GM12878 (cell line): ENCODE measurements at regions not wholly inside any gene's neighbourhood (a gene's known extent, or its start where the extent isn't known, plus 50 kb on each side); places are given as distances from the start of the nearest gene placed in this dataset.

Source experiments
- ATAC-seq: fragments of 200-7000 bp; cut with Tn5 transposase; 3 replicates; pipeline ENCODE4 v1.9.1; 2020; ENCODE audit warnings: mild to moderate bottlenecking, moderate library complexity
- BruUV-seq: library from RNA; stranded (reverse); fragments of 400-500 nt; replicated peaks from 2 replicates; lab custom pipeline; 2021; lab: Mats Ljungman, UMichigan
- CTCF ChIA-PET: fragments of 300-600 bp; sonication (Branson Sonifier 250); formaldehyde crosslinking; extraction: SDS; loops from one replicate; lab custom pipeline; 2021; ENCODE audit warnings: inconsistent platforms; lab: Yijun Ruan, JAX
- POLR2A ChIA-PET: fragments of 350-600 bp; formaldehyde crosslinking; extraction: SDS; loops from one replicate; lab custom pipeline; 2021; ENCODE audit warnings: inconsistent platforms; lab: Charles Lee
- RAD21 ChIA-PET: fragments of 300-600 bp; sonication (Branson Sonifier 250); formaldehyde crosslinking; loops from one replicate; lab custom pipeline; 2023; ENCODE audit warnings: antibody characterized with exemption; ENCODE audit not compliant: unreplicated experiment; lab: Charles Lee
- SMC1A ChIA-PET: fragments of 300-600 bp; sonication (Branson Sonifier 250); formaldehyde crosslinking; loops from one replicate; lab custom pipeline; 2023; ENCODE audit not compliant: unreplicated experiment, uncharacterized antibody; lab: Charles Lee
- DNase-seq: peaks from one replicate; pipeline ENCODE4 v3.0.0-alpha.2; 2011; ENCODE audit warnings: low read depth, low spot score
- FAIRE-seq: peaks from 3 replicates; lab custom pipeline; 2011; peaks lifted over from hg19 to GRCh38; lab: Jason Lieb, UNC
- H2AFZ ChIP-seq: 2 replicates; pipeline ENCODE4 v1.6.0; 2011; ENCODE audit warnings: low read depth, low read length, control low read depth; ENCODE audit not compliant: control insufficient read depth
- H3K27ac ChIP-seq: 2 replicates; pipeline ENCODE4 v1.5.1; 2011; ENCODE audit warnings: control low read depth; ENCODE audit not compliant: control insufficient read depth, insufficient read depth
- H3K27me3 ChIP-seq, 2 experiments: replicated peaks in 1 of 2; 2 replicates each; pipeline versions ENCODE4 v1.6.0 to v1.6.1; 2011; ENCODE audit warnings: low read length in 1 of 2; ENCODE audit not compliant: control insufficient read depth in 2 of 2, insufficient read depth in 2 of 2
- H3K36me3 ChIP-seq, 2 experiments: 2 replicates each; pipeline ENCODE4 v1.5.1; 2011; ENCODE audit warnings: low read length in 1 of 2; ENCODE audit not compliant: control insufficient read depth in 2 of 2, insufficient read depth in 2 of 2
- H3K4me1 ChIP-seq: 2 replicates; pipeline ENCODE4 v1.6.1; 2011; ENCODE audit warnings: mild to moderate bottlenecking, low read length, moderate library complexity, mixed read lengths; ENCODE audit not compliant: control insufficient read depth, insufficient read depth
- H3K4me2 ChIP-seq: 2 replicates; pipeline ENCODE4 v1.6.0; 2011; ENCODE audit warnings: control low read depth; ENCODE audit not compliant: control insufficient read depth, insufficient read depth
- H3K4me3 ChIP-seq: fragments of 200-600 bp; sonication (generic); 2 replicates; pipeline ENCODE4 v1.5.1; 2016
- H3K79me2 ChIP-seq: 2 replicates; pipeline ENCODE4 v1.6.0; 2011; ENCODE audit warnings: low read length; ENCODE audit not compliant: control insufficient read depth, insufficient read depth
- H3K9ac ChIP-seq: 2 replicates; pipeline ENCODE4 v1.8.0; 2011; ENCODE audit warnings: low read length, control low read depth, mixed read lengths; ENCODE audit not compliant: control insufficient read depth, insufficient read depth
- H3K9me3 ChIP-seq: replicated peaks from 3 replicates; pipeline ENCODE4 v1.5.1; 2011; ENCODE audit warnings: mild to moderate bottlenecking, low read length; ENCODE audit not compliant: control insufficient read depth, insufficient read depth
- H4K20me1 ChIP-seq: 2 replicates; pipeline ENCODE4 v1.6.0; 2011; ENCODE audit not compliant: control insufficient read depth, insufficient read depth
- CBX3 ChIP-seq: fragments of 200-600 bp; sonication (generic); IDR thresholded peaks from 2 replicates; pipeline ENCODE4 v1.6.1; 2016; ENCODE audit warnings: low read depth, borderline replicate concordance
- CEBPB ChIP-seq, 2 experiments: fragments of 150-350 bp in 1 of 2; IDR thresholded peaks; 2 replicates each; pipeline ENCODE4 v1.6.1; 2012 to 2014; ENCODE audit warnings: low read depth in 2 of 2, low read length in 2 of 2, borderline replicate concordance in 1 of 2, inconsistent platforms in 1 of 2
- CHD1 ChIP-seq: IDR thresholded peaks from 2 replicates; pipeline ENCODE4 v1.6.1; 2012; ENCODE audit warnings: low read depth, low read length, improper control_type of control experiment
- CHD2 ChIP-seq: IDR thresholded peaks from 2 replicates; pipeline ENCODE4 v1.6.1; 2011; ENCODE audit warnings: low read depth, low read length, improper control_type of control experiment, borderline replicate concordance
- CHD4 ChIP-seq: fragments of 200-600 bp; sonication (generic); IDR thresholded peaks from 2 replicates; pipeline ENCODE4 v1.6.1; 2016; ENCODE audit warnings: mild to moderate bottlenecking
- EP300 ChIP-seq, 2 experiments: fragments of 150-350 bp in 1 of 2; IDR thresholded peaks; 2 replicates each; pipeline ENCODE4 v1.6.1; 2011 to 2012; ENCODE audit warnings: low read depth in 2 of 2, low read length in 2 of 2, borderline replicate concordance in 1 of 2, improper control_type of control experiment in 1 of 2, inconsistent platforms in 1 of 2; ENCODE audit not compliant: control insufficient read depth in 1 of 2
- HDAC6 ChIP-seq: fragments of 200-600 bp; sonication (generic); IDR thresholded peaks from one replicate; pipeline ENCODE4 v1.8.0; 2017; ENCODE audit warnings: antibody characterized with exemption; ENCODE audit not compliant: unreplicated experiment
- MTA2 ChIP-seq: fragments of 450-650 bp; IDR thresholded peaks from 2 replicates; pipeline ENCODE4 v1.6.1; 2016; ENCODE audit warnings: low read depth, mild to moderate bottlenecking, moderate library complexity
- NBN ChIP-seq: fragments of 450-650 bp; IDR thresholded peaks from 2 replicates; pipeline ENCODE4 v1.6.1; 2016
- NR2C2 ChIP-seq: IDR thresholded peaks from 2 replicates; pipeline ENCODE4 v1.6.1; 2011; ENCODE audit warnings: borderline replicate concordance, low read depth; ENCODE audit not compliant: control insufficient read depth, insufficient read length
- NRF1 ChIP-seq: conservative IDR thresholded peaks from 2 replicates; pipeline ENCODE4 v1.6.1; 2011; ENCODE audit warnings: mild to moderate bottlenecking, low read depth, low read length, improper control_type of control experiment
- POLR2AphosphoS2 ChIP-seq: IDR thresholded peaks from 2 replicates; pipeline ENCODE4 v1.6.1; 2011; ENCODE audit warnings: low read depth, mild to moderate bottlenecking, low read length, improper control_type of control experiment, moderate library complexity
- RAD21 ChIP-seq: IDR thresholded peaks from 2 replicates; pipeline ENCODE4 v1.6.1; 2011; ENCODE audit warnings: mild to moderate bottlenecking, low read depth, low read length, moderate library complexity; ENCODE audit not compliant: insufficient read depth
- SIN3A ChIP-seq: IDR thresholded peaks from 2 replicates; pipeline ENCODE4 v1.6.1; 2012; ENCODE audit warnings: low read depth, low read length, improper control_type of control experiment
- SMARCA5 ChIP-seq: fragments of 450-650 bp; IDR thresholded peaks from 2 replicates; pipeline ENCODE4 v1.6.1; 2017; ENCODE audit warnings: mild to moderate bottlenecking
- SP1 ChIP-seq: IDR thresholded peaks from one replicate; pipeline ENCODE4 v1.6.1; 2011; ENCODE audit warnings: low read depth, low read length
- STAT1 ChIP-seq: fragments of 450-650 bp; conservative IDR thresholded peaks from 2 replicates; pipeline ENCODE4 v1.6.1; 2014; ENCODE audit warnings: antibody characterized with exemption, mild to moderate bottlenecking
- STAT3 ChIP-seq: IDR thresholded peaks from 2 replicates; pipeline ENCODE4 v1.6.1; 2011; ENCODE audit warnings: low read depth, low read length, improper control_type of control experiment
- SUPT20H ChIP-seq: IDR thresholded peaks from 2 replicates; pipeline ENCODE4 v1.6.1; 2011; ENCODE audit warnings: low read depth, mild to moderate bottlenecking, low read length, moderate library complexity, borderline replicate concordance; ENCODE audit not compliant: control insufficient read depth
- ZNF274 ChIP-seq: IDR thresholded peaks from one replicate; pipeline ENCODE4 v1.8.0; 2011; ENCODE audit not compliant: insufficient read length, insufficient read depth
- WGBS: methylation state at CpG from one replicate; pipeline ENCODE4 v1.1.6; 2016; ENCODE audit warnings: low lambda C conversion rate; ENCODE audit not compliant: insufficient replicate concordance, insufficient coverage; ENCODE audit errors: missing lambda C conversion rate; 5-methylcytosine and 5-hydroxymethylcytosine counted together
- in situ Hi-C: fragments of 300-500 bp; cut with MboI; formaldehyde crosslinking; loops from 9 replicates; pipeline ENCODE4 v1.14.3; 2018; ENCODE audit warnings: mixed read lengths
- intact Hi-C: fragments of 100-400 bp; cut with micrococcal nuclease; formaldehyde crosslinking; loops from one replicate; pipeline ENCODE4 v1.14.2; 2022; ENCODE audit not compliant: unreplicated experiment

DNA sequence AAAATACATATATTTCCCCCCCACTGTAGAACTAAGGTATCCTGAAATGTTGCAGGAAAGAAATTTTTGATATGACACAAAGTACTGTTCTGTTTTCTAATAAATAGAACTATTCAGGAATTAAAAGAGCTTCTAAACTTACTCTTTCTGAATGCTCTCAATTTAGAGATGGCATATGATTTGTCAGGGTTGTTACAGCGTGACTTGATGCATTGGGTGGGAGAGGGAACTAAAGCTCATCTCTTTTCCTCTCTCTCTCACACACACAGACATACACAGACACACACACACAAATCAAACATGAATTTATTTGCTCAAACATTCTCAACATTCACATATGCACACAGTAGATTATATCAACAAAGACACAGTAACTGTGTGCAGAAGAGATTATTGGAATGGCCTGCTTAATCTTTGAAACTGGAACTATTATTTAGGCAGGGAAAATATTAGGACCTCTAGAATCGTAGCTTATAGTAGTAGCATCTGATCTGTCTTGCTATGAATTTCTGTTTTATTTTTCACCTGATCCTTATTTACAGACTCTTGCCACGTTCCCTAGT, 807.4 kb upstream of the GBE1 start:
- intact Hi-C loops (no loop called here), in situ Hi-C loops (no loop called here)
- ChIA-PET CTCF (no interaction called here), SMC1A (interaction anchor here (0.5 to 0.6 kb wide), 2 partner anchors 383 to 981 kb away, joined by 3 to 5 read pairs; no protein-coding TSS in a partner anchor), POLR2A (no interaction called here), RAD21 (no interaction called here)
- Histone ChIP-seq H3K4me3 (no peak overlapping the region), H3K9ac (no peak overlapping the region), H4K20me1 (no peaks in the 10 kb centered on the region), H3K9me3 (no peaks in the 10 kb centered on the region), H3K4me2 (no peak overlapping the region), H3K36me3 (no peaks in the 10 kb centered on the region), H3K79me2 (no peaks in the 10 kb centered on the region), H2AFZ (no peak overlapping the region), H3K27ac (no peak overlapping the region), H3K4me1 (no peaks in the 10 kb centered on the region), H3K27me3 (no peaks in the 10 kb centered on the region)
- no peak for ATAC-seq
- WGBS = 0% methylated on average over 3 of the region's 3 CpGs
- TF ChIP-seq POLR2AphosphoS2 (no peak), STAT1 (no peak), CHD4 (no peak), RAD21 (no peak), NRF1 (no peak), ZNF274 (no peak), SUPT20H (no peak), MTA2 (no peak), NBN (no peak), EP300 (IDR thresholded peaks at IDR 0.05; ENCODE audit: borderline replicate concordance in 1 of 2, control insufficient read depth in 1 of 2, low read depth in 2 of 2, low read length in 2 of 2) (no peak), STAT3 (no peak), HDAC6 (no peak), CEBPB (IDR thresholded peaks at IDR 0.05; ENCODE audit: borderline replicate concordance in 1 of 2, low read depth in 2 of 2, low read length in 2 of 2) (no peak), CHD1 (no peak), SIN3A (no peak), CHD2 (no peak), NR2C2 (no peak), SMARCA5 (no peak), SP1 (no peak), CBX3 (no peak)
- no peak for FAIRE-seq
- BruUV-seq = no TSS peak
- no peak for DNase-seq
